Epithelial cell of proximal tubule (primary cell): ENCODE measurements at regions not wholly inside any gene's neighbourhood (a gene's known extent, or its start where the extent isn't known, plus 50 kb on each side); places are given as distances from the start of the nearest gene placed in this dataset.
A peak's percentile ranks its signal among the peaks of the same experiment; 100 is the strongest.

Experiments
- DNase-seq: peaks from one replicate; pipeline ENCODE4 v3.0.0-alpha.2; 2011; ENCODE audit warnings: low read depth
- H3K4me3 ChIP-seq: 2 replicates; pipeline ENCODE4 v1.5.1; 2011; ENCODE audit warnings: low read depth, mild to moderate bottlenecking, low read length
- TF ChIP-seq, protein P1 (sequence below): conservative IDR thresholded peaks from 2 replicates; pipeline ENCODE4 v1.5.1; 2012; ENCODE audit warnings: low read depth, mild to moderate bottlenecking, low read length

DNA sequence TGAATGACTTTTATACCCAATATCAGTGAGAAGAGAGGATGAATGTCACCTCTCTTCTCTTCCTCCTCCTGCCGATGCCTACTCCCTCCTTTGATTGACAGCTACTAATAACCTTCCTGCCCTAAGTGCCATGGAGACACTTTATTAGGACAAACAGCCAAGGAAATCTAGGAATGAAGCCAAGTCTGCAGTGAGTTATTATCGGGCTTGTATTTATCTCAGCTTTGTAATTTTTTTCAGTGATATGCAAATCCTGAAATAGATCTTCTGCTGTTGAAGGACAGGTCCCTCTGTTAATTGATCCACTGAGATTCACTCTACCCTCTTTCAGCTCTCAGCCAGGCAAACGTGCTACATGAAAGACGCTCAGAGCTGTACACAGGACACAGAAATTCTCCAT, 686.7 kb downstream of the TMEM182 start:
- TF ChIP-seq, protein P1, sequence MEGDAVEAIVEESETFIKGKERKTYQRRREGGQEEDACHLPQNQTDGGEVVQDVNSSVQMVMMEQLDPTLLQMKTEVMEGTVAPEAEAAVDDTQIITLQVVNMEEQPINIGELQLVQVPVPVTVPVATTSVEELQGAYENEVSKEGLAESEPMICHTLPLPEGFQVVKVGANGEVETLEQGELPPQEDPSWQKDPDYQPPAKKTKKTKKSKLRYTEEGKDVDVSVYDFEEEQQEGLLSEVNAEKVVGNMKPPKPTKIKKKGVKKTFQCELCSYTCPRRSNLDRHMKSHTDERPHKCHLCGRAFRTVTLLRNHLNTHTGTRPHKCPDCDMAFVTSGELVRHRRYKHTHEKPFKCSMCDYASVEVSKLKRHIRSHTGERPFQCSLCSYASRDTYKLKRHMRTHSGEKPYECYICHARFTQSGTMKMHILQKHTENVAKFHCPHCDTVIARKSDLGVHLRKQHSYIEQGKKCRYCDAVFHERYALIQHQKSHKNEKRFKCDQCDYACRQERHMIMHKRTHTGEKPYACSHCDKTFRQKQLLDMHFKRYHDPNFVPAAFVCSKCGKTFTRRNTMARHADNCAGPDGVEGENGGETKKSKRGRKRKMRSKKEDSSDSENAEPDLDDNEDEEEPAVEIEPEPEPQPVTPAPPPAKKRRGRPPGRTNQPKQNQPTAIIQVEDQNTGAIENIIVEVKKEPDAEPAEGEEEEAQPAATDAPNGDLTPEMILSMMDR = no peak
- H3K4me3 ChIP-seq = no peak overlapping the region
- DNase-seq = no peak

DNA sequence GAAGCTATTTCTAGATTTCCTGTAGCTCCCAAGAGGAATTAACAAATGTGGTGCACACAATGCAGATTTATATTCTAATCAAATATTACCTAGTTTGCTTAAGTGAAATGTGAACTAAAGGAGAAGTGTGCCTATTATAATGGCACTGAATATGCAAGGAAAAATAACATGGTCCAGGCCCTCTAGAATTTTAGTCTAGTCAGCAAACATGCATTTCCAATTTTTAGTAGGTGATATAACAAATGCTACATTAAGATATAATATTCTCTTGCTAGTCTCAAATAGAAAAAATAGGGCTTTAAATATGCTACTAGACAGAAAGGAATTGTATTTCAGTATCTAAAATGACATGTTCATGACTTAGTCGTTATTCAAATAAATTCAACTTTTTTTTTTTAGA, 689.5 kb downstream of the TMEM182 start:
- DNase-seq = no peak
- TF ChIP-seq, protein P1 = no peak

DNA sequence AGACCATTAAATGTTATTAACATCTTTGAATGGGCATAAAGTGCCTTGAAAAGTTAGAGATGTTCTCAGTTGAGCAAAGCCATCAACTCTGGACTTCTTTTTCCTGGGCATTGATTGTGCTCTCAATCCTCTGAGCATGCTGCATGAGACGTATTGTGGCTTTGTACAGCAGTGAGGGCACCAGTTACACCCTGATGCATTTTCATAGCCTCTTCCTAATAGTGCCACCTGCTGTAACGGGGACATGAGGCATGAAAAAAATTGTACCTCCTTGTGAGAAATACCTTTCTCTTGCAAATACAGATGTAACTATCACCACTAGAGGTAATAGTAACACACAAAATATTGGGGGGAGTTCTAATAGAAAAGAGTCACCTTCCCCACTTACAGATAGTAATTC, 697.5 kb downstream of the TMEM182 start:
- no peak for DNase-seq
- no peak overlapping the region for H3K4me3 ChIP-seq
- TF ChIP-seq, protein P1 = peak; percentile 56

More for the DNA sequence above, 689.5 kb downstream of the TMEM182 start:
- H3K4me3 ChIP-seq = no peak overlapping the region

DNA sequence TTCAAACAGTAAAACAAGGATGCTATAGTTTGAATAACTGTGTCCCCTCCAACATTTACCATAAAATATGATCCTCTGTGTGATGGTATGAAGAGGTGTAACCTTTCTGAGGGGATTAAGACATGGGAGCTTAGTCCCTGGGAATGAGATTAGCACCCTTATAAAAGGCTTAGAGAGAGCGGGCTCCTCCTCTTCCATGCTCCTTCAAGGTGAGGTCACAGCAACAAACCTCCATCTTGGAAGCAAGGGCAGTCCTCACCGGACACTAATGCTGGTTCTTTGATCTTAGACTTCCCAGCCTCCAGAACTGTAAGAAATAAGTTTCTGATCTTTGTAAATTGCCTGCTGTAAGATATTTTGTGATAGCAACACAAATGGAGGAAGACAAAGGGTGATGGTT, 700.3 kb downstream of the TMEM182 start:
- no peak overlapping the region for H3K4me3 ChIP-seq

DNA sequence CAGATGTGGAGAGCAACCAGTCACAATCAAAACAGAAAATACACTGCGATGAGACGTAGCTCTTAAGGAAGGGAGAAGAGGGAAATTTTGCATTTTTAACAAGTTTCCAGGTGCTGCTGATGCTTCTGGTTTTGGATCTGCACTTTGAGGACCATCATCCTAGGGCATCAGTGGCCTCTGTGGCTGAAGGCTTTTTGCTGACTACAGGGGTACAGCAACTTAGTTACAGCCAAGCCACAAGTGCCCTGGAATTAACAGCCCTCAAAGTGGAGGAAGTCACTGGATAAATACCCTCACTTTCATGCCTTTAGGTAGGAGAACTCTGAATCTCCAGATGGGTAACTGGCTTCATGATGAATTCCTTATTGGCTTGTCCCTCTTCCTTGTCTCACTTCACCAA, 700.9 kb downstream of the TMEM182 start:
- H3K4me3 ChIP-seq = no peak overlapping the region
- DNase-seq = no peak
- TF ChIP-seq, protein P1 = no peak

More for the DNA sequence above, 700.3 kb downstream of the TMEM182 start:
- no peak for DNase-seq
- TF ChIP-seq, protein P1 = no peak

DNA sequence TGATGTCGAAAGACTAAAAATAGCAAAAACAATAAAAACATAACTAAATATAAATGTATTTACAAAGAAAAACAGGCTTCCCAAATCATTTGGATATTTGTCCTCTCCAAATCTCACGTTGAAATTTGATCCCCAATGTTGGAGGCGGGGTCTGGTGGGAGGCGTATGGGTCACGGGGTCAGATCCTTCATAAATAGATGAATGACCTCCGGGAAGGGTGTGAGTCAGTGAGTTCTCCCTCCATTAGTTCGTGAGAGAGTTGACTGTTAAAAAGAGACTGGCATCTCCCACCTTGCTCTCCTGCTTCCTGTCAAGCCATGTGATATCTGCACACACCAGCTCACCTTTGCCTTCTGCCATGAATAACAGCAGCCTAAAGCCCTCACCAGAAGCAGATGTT, 703.0 kb downstream of the TMEM182 start:
- H3K4me3 ChIP-seq = no peak overlapping the region
- no peak for DNase-seq
- TF ChIP-seq, protein P1 = no peak

DNA sequence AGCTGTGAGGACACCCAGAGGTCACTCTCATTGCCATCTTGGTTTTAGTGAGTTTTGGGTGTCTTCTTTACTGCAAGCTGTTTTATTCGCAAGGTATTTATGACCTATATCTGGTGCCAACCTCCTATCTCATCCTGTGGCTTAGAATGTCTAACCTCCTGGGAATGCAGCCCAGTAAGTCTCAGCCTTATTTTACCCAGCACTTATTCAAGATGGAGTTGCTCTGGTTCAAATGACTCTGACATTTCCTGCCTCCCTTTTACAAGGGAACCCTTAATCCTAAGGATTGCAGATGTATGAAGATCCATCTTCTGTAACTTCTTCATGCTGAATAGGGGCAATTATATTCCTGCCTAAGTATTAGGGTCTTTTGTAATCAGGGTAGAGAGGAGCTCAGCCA, 708.0 kb downstream of the TMEM182 start:
- TF ChIP-seq, protein P1 = no peak
- DNase-seq = no peak
- no peak overlapping the region for H3K4me3 ChIP-seq
